ENCODE measurements at regions not wholly inside any gene's neighbourhood (a gene's known extent, or its start where the extent isn't known, plus 50 kb on each side); places are given as distances from the start of the nearest gene placed in this dataset.

DNA sequence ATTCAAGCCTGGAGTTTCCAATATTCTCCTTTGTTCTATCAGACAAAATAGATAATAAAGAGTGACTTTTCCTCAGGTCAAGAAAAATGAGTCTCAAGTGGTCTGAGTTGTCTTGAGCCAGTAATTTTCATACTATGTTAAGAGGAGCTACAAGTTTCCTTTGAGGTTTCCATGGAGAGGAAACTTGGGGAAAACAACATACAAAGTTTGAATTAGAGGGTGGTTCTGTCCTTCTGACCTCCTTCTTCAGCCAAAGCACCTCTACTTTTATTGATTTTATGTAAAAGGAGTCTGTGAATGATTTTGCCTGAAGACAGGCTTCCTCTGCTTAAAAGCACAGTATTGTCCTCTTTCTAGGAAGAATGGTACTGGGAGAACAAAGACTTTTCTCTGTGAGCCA, 497.2 kb upstream of the PKN2 start:
- no peak overlapping the region for H3K4me3 ChIP-seq (ENCODE audit: low read depth, low read length, poor library complexity, severe bottlenecking)
- H3K4me1 ChIP-seq (ENCODE audit: insufficient read depth, low read length, poor library complexity, severe bottlenecking) = no peaks in the 10 kb centered on the region
- no peak overlapping the region for H3K27ac ChIP-seq (ENCODE audit: low read depth, low read length, poor library complexity, severe bottlenecking)
- H3K36me3 ChIP-seq (ENCODE audit: insufficient read depth, low read length, poor library complexity, severe bottlenecking) = no peaks in the 10 kb centered on the region
- H3K9me3 ChIP-seq (ENCODE audit: low read depth, low read length, poor library complexity, severe bottlenecking) = no peaks in the 10 kb centered on the region
- intact Hi-C loops (cut with micrococcal nuclease; ENCODE audit: unreplicated experiment) = no loop called here
- DNase-seq (ENCODE audit: low spot score) = no peak
- CTCF ChIA-PET = no interaction called here
- POLR2A ChIA-PET (ENCODE audit: low non-redundant PET) = no interaction called here
- no TSS peak for BruUV-seq (replicated peaks)
- no peak for TF ChIP-seq EZH2 (IDR thresholded peaks at IDR 0.05; ENCODE audit: borderline replicate concordance, low read depth, low read length, poor library complexity, severe bottlenecking)
- TF ChIP-seq, protein P1, sequence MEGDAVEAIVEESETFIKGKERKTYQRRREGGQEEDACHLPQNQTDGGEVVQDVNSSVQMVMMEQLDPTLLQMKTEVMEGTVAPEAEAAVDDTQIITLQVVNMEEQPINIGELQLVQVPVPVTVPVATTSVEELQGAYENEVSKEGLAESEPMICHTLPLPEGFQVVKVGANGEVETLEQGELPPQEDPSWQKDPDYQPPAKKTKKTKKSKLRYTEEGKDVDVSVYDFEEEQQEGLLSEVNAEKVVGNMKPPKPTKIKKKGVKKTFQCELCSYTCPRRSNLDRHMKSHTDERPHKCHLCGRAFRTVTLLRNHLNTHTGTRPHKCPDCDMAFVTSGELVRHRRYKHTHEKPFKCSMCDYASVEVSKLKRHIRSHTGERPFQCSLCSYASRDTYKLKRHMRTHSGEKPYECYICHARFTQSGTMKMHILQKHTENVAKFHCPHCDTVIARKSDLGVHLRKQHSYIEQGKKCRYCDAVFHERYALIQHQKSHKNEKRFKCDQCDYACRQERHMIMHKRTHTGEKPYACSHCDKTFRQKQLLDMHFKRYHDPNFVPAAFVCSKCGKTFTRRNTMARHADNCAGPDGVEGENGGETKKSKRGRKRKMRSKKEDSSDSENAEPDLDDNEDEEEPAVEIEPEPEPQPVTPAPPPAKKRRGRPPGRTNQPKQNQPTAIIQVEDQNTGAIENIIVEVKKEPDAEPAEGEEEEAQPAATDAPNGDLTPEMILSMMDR (conservative IDR thresholded peaks at IDR 0.05; ENCODE audit: low read depth, low read length) = no peak
- no peaks in the 10 kb centered on the region for H3K27me3 ChIP-seq (replicated peaks; ENCODE audit: insufficient read depth, low read depth, low read length, poor library complexity)

DNA sequence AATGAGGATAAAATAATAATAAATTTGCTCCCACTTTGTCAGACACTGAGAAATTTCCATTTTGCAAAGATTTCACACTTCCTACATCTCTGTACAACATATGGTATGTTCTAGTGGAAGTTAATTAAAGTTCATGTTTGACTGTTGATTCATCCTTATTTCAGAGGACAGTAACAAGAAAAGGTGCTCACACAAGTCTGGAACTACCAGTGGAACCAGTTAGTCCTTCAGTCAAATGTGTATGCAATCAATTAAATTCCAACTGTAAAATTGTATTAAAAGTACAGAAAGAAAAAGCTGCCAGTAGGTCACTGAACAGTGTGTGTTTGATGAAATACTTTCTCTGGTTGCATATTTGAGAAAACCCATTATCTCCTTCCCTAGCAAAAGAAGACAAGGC, 496.0 kb upstream of the PKN2 start:
- H3K36me3 ChIP-seq (ENCODE audit: insufficient read depth, low read length, poor library complexity, severe bottlenecking) = no peaks in the 10 kb centered on the region
- H3K4me1 ChIP-seq (ENCODE audit: insufficient read depth, low read length, poor library complexity, severe bottlenecking) = no peaks in the 10 kb centered on the region
- H3K9me3 ChIP-seq (ENCODE audit: low read depth, low read length, poor library complexity, severe bottlenecking) = no peaks in the 10 kb centered on the region
- CTCF ChIA-PET = no interaction called here
- TF ChIP-seq, protein P1 (conservative IDR thresholded peaks at IDR 0.05; ENCODE audit: low read depth, low read length) = no peak
- no peak for TF ChIP-seq EZH2 (IDR thresholded peaks at IDR 0.05; ENCODE audit: borderline replicate concordance, low read depth, low read length, poor library complexity, severe bottlenecking)
- no peak overlapping the region for H3K27ac ChIP-seq (ENCODE audit: low read depth, low read length, poor library complexity, severe bottlenecking)
- H3K4me3 ChIP-seq (ENCODE audit: low read depth, low read length, poor library complexity, severe bottlenecking) = no peak overlapping the region
- no TSS peak for BruUV-seq (replicated peaks)
- intact Hi-C loops (cut with micrococcal nuclease; ENCODE audit: unreplicated experiment) = no loop called here
- POLR2A ChIA-PET (ENCODE audit: low non-redundant PET) = no interaction called here
- no peaks in the 10 kb centered on the region for H3K27me3 ChIP-seq (replicated peaks; ENCODE audit: insufficient read depth, low read depth, low read length, poor library complexity)
- DNase-seq (ENCODE audit: low spot score) = no peak

DNA sequence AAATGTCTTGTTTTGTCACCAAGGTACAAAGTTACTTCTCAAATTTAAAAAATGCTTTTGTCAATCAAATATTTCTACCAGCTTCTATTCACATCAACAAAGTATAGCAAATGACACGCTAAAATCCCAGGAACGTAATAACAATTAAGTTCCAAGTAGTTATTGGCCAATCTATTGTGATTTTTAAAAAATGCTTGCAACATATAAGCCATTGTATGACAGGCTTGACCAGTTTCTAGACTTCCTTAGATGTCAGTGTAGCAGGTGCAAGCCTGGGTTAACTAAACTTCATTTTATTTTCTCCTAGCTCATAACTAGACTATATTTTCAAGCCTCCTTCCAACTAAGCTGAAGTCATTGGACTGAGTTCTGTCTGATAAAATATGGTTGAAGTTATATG, 494.5 kb upstream of the PKN2 start:
- intact Hi-C loops (cut with micrococcal nuclease; ENCODE audit: unreplicated experiment) = no loop called here
- Histone ChIP-seq H3K27me3 (replicated peaks; ENCODE audit: insufficient read depth, low read depth, low read length, poor library complexity) (no peaks in the 10 kb centered on the region), H3K9me3 (ENCODE audit: low read depth, low read length, poor library complexity, severe bottlenecking) (no peaks in the 10 kb centered on the region), H3K4me1 (ENCODE audit: insufficient read depth, low read length, poor library complexity, severe bottlenecking) (no peaks in the 10 kb centered on the region), H3K36me3 (ENCODE audit: insufficient read depth, low read length, poor library complexity, severe bottlenecking) (no peaks in the 10 kb centered on the region), H3K27ac (ENCODE audit: low read depth, low read length, poor library complexity, severe bottlenecking) (no peak overlapping the region), H3K4me3 (ENCODE audit: low read depth, low read length, poor library complexity, severe bottlenecking) (no peak overlapping the region)
- POLR2A ChIA-PET (ENCODE audit: low non-redundant PET) = no interaction called here
- TF ChIP-seq, protein P1 (conservative IDR thresholded peaks at IDR 0.05; ENCODE audit: low read depth, low read length) = no peak
- TF ChIP-seq EZH2 (IDR thresholded peaks at IDR 0.05; ENCODE audit: borderline replicate concordance, low read depth, low read length, poor library complexity, severe bottlenecking) = no peak
- no peak for DNase-seq (ENCODE audit: low spot score)
- BruUV-seq (replicated peaks) = no TSS peak
- CTCF ChIA-PET = no interaction called here

All from A673 (cell line).